ENCODE measurements at regions not wholly inside any gene's neighbourhood (a gene's known extent, or its start where the extent isn't known, plus 50 kb on each side); places are given as distances from the start of the nearest gene placed in this dataset.
"Not testable (repeated sequence)": the region's sequence is repeated elsewhere in the genome, so short reads cannot be mapped to it uniquely, and the experiment has no call there.

GRCh38 chr20:53685070-53685595, 91.5 kb upstream of the ZNF217 start:
- no peak for DNase-seq

- DNase-seq, result no peak
Observed at GRCh38 chr20:53683506-53683905, 89.9 kb upstream of the ZNF217 start.

- no peak for DNase-seq
Observed at GRCh38 chr20:53681352-53682212, 87.9 kb upstream of the ZNF217 start.

GRCh38 chr20:53679597-53680309, 86.1 kb upstream of the ZNF217 start:
- no peak for DNase-seq

- no peak for DNase-seq
Observed at GRCh38 chr20:53678990-53679596, 85.5 kb upstream of the ZNF217 start.

GRCh38 chr20:53678315-53678989, 84.8 kb upstream of the ZNF217 start:
- DNase-seq, result no peak

- no peak for DNase-seq
Observed at GRCh38 chr20:53677447-53678314, 84.0 kb upstream of the ZNF217 start.

- DNase-seq, result no peak
Observed at GRCh38 chr20:53676987-53677386, 83.3 kb upstream of the ZNF217 start.

- DNase-seq, result no peak
Observed at GRCh38 chr20:53676519-53676822, 82.8 kb upstream of the ZNF217 start.

GRCh38 chr20:53672484-53673129, 79.0 kb upstream of the ZNF217 start:
- no peak for DNase-seq

- DNase-seq, result no peak
Observed at GRCh38 chr20:53671370-53671769, 77.7 kb upstream of the ZNF217 start.

GRCh38 chr20:53669517-53670313, 76.1 kb upstream of the ZNF217 start:
- DNase-seq, result not testable (repeated sequence)

- DNase-seq, result no peak
Observed at GRCh38 chr20:53668992-53669391, 75.4 kb upstream of the ZNF217 start.

- no peak for DNase-seq
Observed at GRCh38 chr20:53666144-53666543, 72.5 kb upstream of the ZNF217 start.

- DNase-seq, result no peak
Observed at GRCh38 chr20:53664121-53664520, 70.5 kb upstream of the ZNF217 start.

- not testable (repeated sequence) for DNase-seq
Observed at GRCh38 chr20:53663521-53663920, 69.9 kb upstream of the ZNF217 start.

GRCh38 chr20:53662595-53662994, 69.0 kb upstream of the ZNF217 start:
- DNase-seq, result no peak

GRCh38 chr20:53660947-53661381, 67.3 kb upstream of the ZNF217 start:
- peak; percentile 35 for DNase-seq

GRCh38 chr20:53660078-53660909, 66.7 kb upstream of the ZNF217 start:
- peak; percentile 27 for DNase-seq

- DNase-seq, result no peak
Observed at GRCh38 chr20:53658973-53659372, 65.3 kb upstream of the ZNF217 start.
